ENCODE measurements at regions not wholly inside any gene's neighbourhood (a gene's known extent, or its start where the extent isn't known, plus 50 kb on each side); places are given as distances from the start of the nearest gene placed in this dataset.

DNA sequence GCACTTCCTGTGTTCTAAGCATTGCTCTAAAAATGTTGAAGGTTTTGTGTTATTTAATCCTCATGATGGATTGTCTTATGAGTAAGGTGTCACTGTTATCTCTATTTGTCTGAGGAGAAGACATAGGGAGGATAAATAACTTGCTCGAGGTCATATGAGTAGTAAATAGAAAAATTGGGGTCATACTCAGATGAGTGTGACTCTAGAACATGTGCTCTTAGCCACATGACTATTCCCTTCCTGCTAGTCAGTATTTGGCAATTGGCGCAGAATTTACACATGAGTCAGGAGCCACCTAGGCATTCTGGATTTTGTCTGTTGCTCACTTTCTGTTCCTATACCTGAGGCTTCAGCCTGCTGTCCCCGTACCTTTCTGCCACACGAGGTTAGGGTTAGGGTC is 234.6 kb upstream of the CD180 start:
- TF ChIP-seq, protein P1, sequence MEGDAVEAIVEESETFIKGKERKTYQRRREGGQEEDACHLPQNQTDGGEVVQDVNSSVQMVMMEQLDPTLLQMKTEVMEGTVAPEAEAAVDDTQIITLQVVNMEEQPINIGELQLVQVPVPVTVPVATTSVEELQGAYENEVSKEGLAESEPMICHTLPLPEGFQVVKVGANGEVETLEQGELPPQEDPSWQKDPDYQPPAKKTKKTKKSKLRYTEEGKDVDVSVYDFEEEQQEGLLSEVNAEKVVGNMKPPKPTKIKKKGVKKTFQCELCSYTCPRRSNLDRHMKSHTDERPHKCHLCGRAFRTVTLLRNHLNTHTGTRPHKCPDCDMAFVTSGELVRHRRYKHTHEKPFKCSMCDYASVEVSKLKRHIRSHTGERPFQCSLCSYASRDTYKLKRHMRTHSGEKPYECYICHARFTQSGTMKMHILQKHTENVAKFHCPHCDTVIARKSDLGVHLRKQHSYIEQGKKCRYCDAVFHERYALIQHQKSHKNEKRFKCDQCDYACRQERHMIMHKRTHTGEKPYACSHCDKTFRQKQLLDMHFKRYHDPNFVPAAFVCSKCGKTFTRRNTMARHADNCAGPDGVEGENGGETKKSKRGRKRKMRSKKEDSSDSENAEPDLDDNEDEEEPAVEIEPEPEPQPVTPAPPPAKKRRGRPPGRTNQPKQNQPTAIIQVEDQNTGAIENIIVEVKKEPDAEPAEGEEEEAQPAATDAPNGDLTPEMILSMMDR (IDR thresholded peaks at IDR 0.05): no peak
- TF ChIP-seq POLR2AphosphoS5 (IDR thresholded peaks at IDR 0.05; ENCODE audit: insufficient read depth in 1 of 2, low read depth in 1 of 2) (no peak), POLR2A (IDR thresholded peaks at IDR 0.05) (no peak)

Data from vagina (tissue), 2 donors.